HEK293 (cell line): ENCODE measurements at regions not wholly inside any gene's neighbourhood (a gene's known extent, or its start where the extent isn't known, plus 50 kb on each side); places are given as distances from the start of the nearest gene placed in this dataset.
"Not testable (repeated sequence)": the region's sequence is repeated elsewhere in the genome, so short reads cannot be mapped to it uniquely, and the experiment has no call there.

Source experiments
- CTCF ChIA-PET: fragments of 350-600 bp; formaldehyde crosslinking; extraction: SDS; loops from one replicate; lab custom pipeline; 2021; ENCODE audit warnings: antibody characterized with exemption; lab: Yijun Ruan, JAX
- POLR2A ChIA-PET: fragments of 300-600 bp; formaldehyde crosslinking; extraction: SDS; loops from one replicate; lab custom pipeline; 2020; ENCODE audit warnings: antibody characterized with exemption, inconsistent platforms; lab: Yijun Ruan, JAX
- H3K27ac ChIP-seq: fragments of 200-500 bp; sonication (Bioruptor generic); 2 replicates; pipeline ENCODE4 v1.5.1; 2014; ENCODE audit warnings: low read depth, low read length, control low read depth, inconsistent platforms; ENCODE audit errors: extremely low read depth
- H3K36me3 ChIP-seq, 2 experiments: fragments of 200-500 bp in 1 of 2; sonication (Bioruptor generic) in 1 of 2; 1 replicate in 1 of 2; 2 replicates in 1 of 2; pipeline ENCODE4 v1.5.1; 2014 to 2017; ENCODE audit warnings: inconsistent platforms in 2 of 2, low read length in 2 of 2; ENCODE audit not compliant: control insufficient read depth in 2 of 2, insufficient read depth in 1 of 2
- H3K4me1 ChIP-seq: fragments of 200-500 bp; sonication (Bioruptor generic); 2 replicates; pipeline ENCODE4 v1.5.1; 2014; ENCODE audit warnings: mild to moderate bottlenecking, low read length, inconsistent platforms; ENCODE audit not compliant: control insufficient read depth, insufficient read depth
- H3K4me3 ChIP-seq: 2 replicates; pipeline ENCODE4 v1.5.1; 2011; ENCODE audit warnings: low read depth, mild to moderate bottlenecking, control low read depth, low read length, moderate library complexity
- H3K9me3 ChIP-seq: fragments of 200-500 bp; sonication (Bioruptor generic); 2 replicates; pipeline ENCODE4 v1.5.1; 2014; ENCODE audit warnings: low read depth, low read length, inconsistent platforms; ENCODE audit not compliant: control insufficient read depth, insufficient read depth
- EGR2 ChIP-seq: fragments of 450-650 bp; formaldehyde crosslinking; IDR thresholded peaks from 2 replicates; pipeline ENCODE4 v1.5.1; 2016; ENCODE audit warnings: low read depth, missing biosample characterization, missing genetic modification characterization
- GLI2 ChIP-seq: fragments of 450-650 bp; formaldehyde crosslinking; IDR thresholded peaks from 2 replicates; pipeline ENCODE4; 2017; ENCODE audit warnings: missing biosample characterization, missing genetic modification characterization, low read depth, borderline replicate concordance
- PRDM1 ChIP-seq: fragments of 450-650 bp; formaldehyde crosslinking; IDR thresholded peaks from 2 replicates; pipeline ENCODE4; 2016; ENCODE audit warnings: missing biosample characterization, missing genetic modification characterization
- SP2 ChIP-seq: fragments of 450-650 bp; formaldehyde crosslinking; IDR thresholded peaks from 2 replicates; pipeline ENCODE4 v1.5.1; 2016; ENCODE audit warnings: missing biosample characterization, missing genetic modification characterization
- ZBTB17 ChIP-seq: fragments of 450-650 bp; formaldehyde crosslinking; IDR thresholded peaks from 2 replicates; pipeline ENCODE4 v1.5.1; 2016; ENCODE audit warnings: missing biosample characterization, missing genetic modification characterization
- ZFP69B ChIP-seq: fragments of 450-650 bp; formaldehyde crosslinking; IDR thresholded peaks from 2 replicates; pipeline ENCODE4 v1.5.1; 2016; ENCODE audit warnings: missing biosample characterization, missing genetic modification characterization
- ZNF133 ChIP-seq: fragments of 450-650 bp; formaldehyde crosslinking; IDR thresholded peaks from 2 replicates; pipeline ENCODE4 v1.5.1; 2016; ENCODE audit warnings: missing biosample characterization, missing genetic modification characterization
- ZNF140 ChIP-seq: fragments of 450-650 bp; formaldehyde crosslinking; IDR thresholded peaks from 2 replicates; pipeline ENCODE4 v1.5.1; 2016; ENCODE audit warnings: missing biosample characterization, missing genetic modification characterization
- ZNF335 ChIP-seq: fragments of 450-650 bp; formaldehyde crosslinking; conservative IDR thresholded peaks from 2 replicates; pipeline ENCODE4 v1.5.1; 2016; ENCODE audit warnings: missing biosample characterization, missing genetic modification characterization
- ZNF37A ChIP-seq: fragments of 450-650 bp; IDR thresholded peaks from 2 replicates; pipeline ENCODE4 v1.5.1; 2018; ENCODE audit warnings: missing biosample characterization, missing genetic modification characterization
- ZNF510 ChIP-seq: fragments of 450-650 bp; formaldehyde crosslinking; IDR thresholded peaks from 2 replicates; pipeline ENCODE4 v1.5.1; 2018; ENCODE audit warnings: mild to moderate bottlenecking, missing genetic modification characterization, missing biosample characterization; ENCODE audit not compliant: insufficient replicate concordance
- ZNF555 ChIP-seq: fragments of 450-650 bp; formaldehyde crosslinking; conservative IDR thresholded peaks from 2 replicates; pipeline ENCODE4 v1.5.1; 2017; ENCODE audit warnings: missing biosample characterization, mild to moderate bottlenecking, missing genetic modification characterization, inconsistent platforms
- ZNF677 ChIP-seq: fragments of 450-650 bp; IDR thresholded peaks from 2 replicates; pipeline ENCODE4 v1.5.0; 2018; ENCODE audit warnings: missing biosample characterization, mild to moderate bottlenecking, missing genetic modification characterization, moderate library complexity
- ZNF843 ChIP-seq: fragments of 450-650 bp; formaldehyde crosslinking; IDR thresholded peaks from 2 replicates; pipeline ENCODE4 v1.5.1; 2016; ENCODE audit warnings: missing biosample characterization, missing genetic modification characterization
- ZSCAN16 ChIP-seq: fragments of 450-650 bp; formaldehyde crosslinking; IDR thresholded peaks from 2 replicates; pipeline ENCODE4 v1.5.1; 2016; ENCODE audit warnings: missing biosample characterization, missing genetic modification characterization
- TF ChIP-seq, protein P1 (sequence below): fragments of 450-650 bp; formaldehyde crosslinking; IDR thresholded peaks from 2 replicates; pipeline ENCODE4; 2016; ENCODE audit warnings: missing biosample characterization, missing genetic modification characterization
- TF ChIP-seq, protein P2 (sequence below): fragments of 450-650 bp; formaldehyde crosslinking; IDR thresholded peaks from 2 replicates; pipeline ENCODE4 v1.5.1; 2016; ENCODE audit warnings: missing biosample characterization, missing genetic modification characterization

DNA sequence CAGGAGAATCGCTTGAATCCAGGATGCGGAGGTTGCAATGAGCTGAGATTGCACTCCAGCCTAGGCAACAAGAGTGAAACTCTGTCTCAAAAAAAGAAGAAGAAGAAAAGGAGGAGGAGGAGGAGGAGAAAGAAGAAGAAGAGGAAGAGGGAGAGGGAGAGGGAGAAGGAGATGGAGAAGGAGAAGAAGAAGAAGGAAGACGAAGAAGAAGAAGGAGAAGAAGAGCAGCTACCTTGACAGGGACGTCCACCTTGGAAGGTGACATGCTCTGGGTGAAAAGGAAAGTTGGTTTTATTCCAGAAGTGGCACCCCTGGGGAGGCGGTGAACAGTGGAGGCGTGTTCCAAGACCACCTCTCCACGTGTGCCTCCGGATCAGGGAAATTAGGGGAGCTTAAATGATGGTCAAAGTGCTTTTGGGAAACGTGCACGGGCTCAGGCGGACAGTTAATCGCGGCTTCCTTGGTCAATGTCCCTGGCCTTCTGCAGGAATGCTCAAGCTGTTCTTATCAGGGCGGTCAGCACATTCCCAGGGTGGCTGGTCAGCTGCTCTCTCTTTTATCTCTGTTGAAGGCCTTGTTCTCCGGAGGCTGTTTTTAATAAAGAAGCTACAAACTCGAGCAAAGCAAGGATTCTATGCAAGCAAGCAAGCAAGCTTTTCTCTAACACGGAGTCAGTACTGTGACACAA lies 78.9 kb upstream of the PEG3 start:
- no peaks in the 10 kb centered on the region for H3K36me3 ChIP-seq
- POLR2A ChIA-PET, result no interaction called here
- TF ChIP-seq ZNF677, result no peak
- H3K4me3 ChIP-seq, result no peak overlapping the region
- no peaks in the 10 kb centered on the region for H3K4me1 ChIP-seq
- H3K27ac ChIP-seq, result no peak overlapping the region
- H3K9me3 ChIP-seq, result no peaks in the 10 kb centered on the region
- CTCF ChIA-PET, result no interaction called here

DNA sequence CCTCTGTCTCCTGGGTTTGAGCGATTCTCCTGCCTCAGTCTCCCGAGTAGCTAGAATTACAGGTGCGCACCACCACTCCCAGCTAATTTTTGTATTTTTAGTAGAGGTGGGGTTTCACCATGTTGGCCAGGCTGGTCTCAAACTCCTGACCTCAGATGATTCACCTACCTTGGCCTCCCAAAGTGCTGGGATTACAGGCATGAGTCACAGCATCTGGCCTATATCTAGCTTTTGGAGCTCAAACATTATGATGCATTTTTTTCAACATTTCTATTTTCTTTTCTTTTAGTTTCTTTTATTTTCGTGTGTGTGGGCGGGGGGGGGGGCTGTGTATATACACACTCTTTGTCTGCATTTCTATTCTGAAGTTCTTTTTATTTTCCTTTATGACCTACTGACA lies 85.6 kb upstream of the PEG3 start:
- H3K9me3 ChIP-seq, POLR2A ChIA-PET, H3K27ac ChIP-seq, CTCF ChIA-PET, H3K36me3 ChIP-seq, H3K4me1 ChIP-seq, H3K4me3 ChIP-seq: not testable (repeated sequence)

DNA sequence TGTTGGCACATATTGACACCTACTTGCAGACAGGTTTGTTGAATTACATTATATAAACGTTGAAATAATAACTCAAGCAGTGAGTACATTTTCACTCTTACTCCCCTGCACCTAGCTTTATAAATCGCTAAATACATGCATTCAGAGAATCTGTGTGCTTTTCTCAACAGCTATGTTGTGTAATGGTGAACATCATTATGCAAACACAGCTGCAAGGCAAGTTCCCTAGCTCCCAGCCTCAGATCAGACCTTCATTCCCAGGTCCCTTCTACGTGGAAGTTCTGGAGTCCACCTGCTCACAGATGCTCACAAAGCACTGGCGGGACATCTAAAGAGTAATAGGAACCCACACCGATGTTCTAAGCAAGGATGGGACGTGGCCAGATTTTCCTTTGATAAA lies 86.8 kb upstream of the PEG3 start:
- TF ChIP-seq ZNF510 (no peak), ZNF843 (no peak)
- TF ChIP-seq, protein P1, sequence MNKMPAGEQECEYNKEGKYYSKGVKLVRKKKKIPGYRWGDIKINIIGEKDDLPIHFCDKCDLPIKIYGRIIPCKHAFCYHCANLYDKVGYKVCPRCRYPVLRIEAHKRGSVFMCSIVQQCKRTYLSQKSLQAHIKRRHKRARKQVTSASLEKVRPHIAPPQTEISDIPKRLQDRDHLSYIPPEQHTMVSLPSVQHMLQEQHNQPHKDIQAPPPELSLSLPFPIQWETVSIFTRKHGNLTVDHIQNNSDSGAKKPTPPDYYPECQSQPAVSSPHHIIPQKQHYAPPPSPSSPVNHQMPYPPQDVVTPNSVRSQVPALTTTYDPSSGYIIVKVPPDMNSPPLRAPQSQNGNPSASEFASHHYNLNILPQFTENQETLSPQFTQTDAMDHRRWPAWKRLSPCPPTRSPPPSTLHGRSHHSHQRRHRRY (tag by site-specific recombination), result no peak
- Histone ChIP-seq H3K4me1 (no peaks in the 10 kb centered on the region), H3K27ac (no peak overlapping the region), H3K9me3 (no peaks in the 10 kb centered on the region), H3K4me3 (no peak overlapping the region), H3K36me3 (no peaks in the 10 kb centered on the region)
- ChIA-PET POLR2A (no interaction called here), CTCF (no interaction called here)

DNA sequence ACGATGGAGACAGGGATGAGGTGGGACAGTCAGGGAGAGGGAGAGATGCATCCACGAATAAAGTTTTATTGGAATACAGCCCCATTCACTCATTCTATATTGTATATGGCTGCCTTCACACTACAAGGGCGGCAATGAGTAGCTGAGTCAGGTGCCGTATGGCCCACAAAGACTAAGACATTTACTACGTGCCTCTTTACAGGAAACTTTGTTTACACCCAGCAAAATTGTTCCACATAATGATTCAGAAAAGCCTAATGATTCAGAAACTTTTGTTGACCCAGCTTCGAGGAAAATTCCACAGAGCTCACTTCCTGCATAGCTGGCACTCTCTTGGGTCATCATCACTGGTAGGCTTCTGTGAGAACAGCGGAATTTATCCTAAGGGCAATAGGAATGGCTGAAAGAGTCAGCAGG lies 87.3 kb upstream of the PEG3 start:
- TF ChIP-seq ZBTB17, result no peak
- TF ChIP-seq ZNF555 (tag by site-specific recombination), result no peak
- TF ChIP-seq EGR2, result no peak
- no peak for TF ChIP-seq ZNF37A (tag by site-specific recombination)
- TF ChIP-seq GLI2 (tag by site-specific recombination), result no peak
- no peak for TF ChIP-seq ZFP69B
- no peak for TF ChIP-seq ZNF140
- no peak for TF ChIP-seq SP2
- TF ChIP-seq PRDM1 (tag by site-specific recombination), result no peak
- TF ChIP-seq, protein P2, sequence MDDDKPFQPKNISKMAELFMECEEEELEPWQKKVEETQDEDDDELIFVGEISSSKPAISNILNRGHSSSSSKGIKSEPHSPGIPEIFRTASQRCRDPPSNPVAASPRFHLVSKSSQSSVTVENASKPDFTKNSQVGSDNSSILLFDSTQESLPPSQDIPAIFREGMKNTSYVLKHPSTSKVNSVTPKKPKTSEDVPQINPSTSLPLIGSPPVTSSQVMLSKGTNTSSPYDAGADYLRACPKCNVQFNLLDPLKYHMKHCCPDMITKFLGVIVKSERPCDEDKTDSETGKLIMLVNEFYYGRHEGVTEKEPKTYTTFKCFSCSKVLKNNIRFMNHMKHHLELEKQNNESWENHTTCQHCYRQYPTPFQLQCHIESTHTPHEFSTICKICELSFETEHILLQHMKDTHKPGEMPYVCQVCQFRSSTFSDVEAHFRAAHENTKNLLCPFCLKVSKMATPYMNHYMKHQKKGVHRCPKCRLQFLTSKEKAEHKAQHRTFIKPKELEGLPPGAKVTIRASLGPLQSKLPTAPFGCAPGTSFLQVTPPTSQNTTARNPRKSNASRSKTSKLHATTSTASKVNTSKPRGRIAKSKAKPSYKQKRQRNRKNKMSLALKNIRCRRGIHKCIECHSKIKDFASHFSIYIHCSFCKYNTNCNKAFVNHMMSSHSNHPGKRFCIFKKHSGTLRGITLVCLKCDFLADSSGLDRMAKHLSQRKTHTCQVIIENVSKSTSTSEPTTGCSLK, result no peak
- TF ChIP-seq ZSCAN16 (tag by site-specific recombination), result no peak
- TF ChIP-seq ZNF133, result no peak
- no peak for TF ChIP-seq ZNF335

More for the DNA sequence above, 87.3 kb upstream of the PEG3 start:
- no peak overlapping the region for H3K27ac ChIP-seq
- H3K36me3 ChIP-seq, result no peaks in the 10 kb centered on the region
- no peaks in the 10 kb centered on the region for H3K4me1 ChIP-seq
- POLR2A ChIA-PET, result no interaction called here
- no peak overlapping the region for H3K4me3 ChIP-seq
- CTCF ChIA-PET, result no interaction called here
- no peaks in the 10 kb centered on the region for H3K9me3 ChIP-seq
